HCT116 (cell line): ENCODE measurements at regions not wholly inside any gene's neighbourhood (a gene's known extent, or its start where the extent isn't known, plus 50 kb on each side); places are given as distances from the start of the nearest gene placed in this dataset.

ENCODE experiments used
- ATF3 ChIP-seq: IDR thresholded peaks from 2 replicates; pipeline ENCODE4 v1.6.1; 2012
- YY1 ChIP-seq: IDR thresholded peaks from 2 replicates; pipeline ENCODE4 v1.6.1; 2011; ENCODE audit warnings: low read length, low read depth, moderate library complexity, mild to moderate bottlenecking; ENCODE audit not compliant: insufficient replicate concordance; ENCODE audit errors: extremely low read depth

GRCh38 chr12:102643879-102644575 is 163.7 kb upstream of the IGF1 start:
- no peak for TF ChIP-seq YY1
- TF ChIP-seq ATF3 = no peak
